ENCODE measurements at regions not wholly inside any gene's neighbourhood (a gene's known extent, or its start where the extent isn't known, plus 50 kb on each side); places are given as distances from the start of the nearest gene placed in this dataset.

DNA sequence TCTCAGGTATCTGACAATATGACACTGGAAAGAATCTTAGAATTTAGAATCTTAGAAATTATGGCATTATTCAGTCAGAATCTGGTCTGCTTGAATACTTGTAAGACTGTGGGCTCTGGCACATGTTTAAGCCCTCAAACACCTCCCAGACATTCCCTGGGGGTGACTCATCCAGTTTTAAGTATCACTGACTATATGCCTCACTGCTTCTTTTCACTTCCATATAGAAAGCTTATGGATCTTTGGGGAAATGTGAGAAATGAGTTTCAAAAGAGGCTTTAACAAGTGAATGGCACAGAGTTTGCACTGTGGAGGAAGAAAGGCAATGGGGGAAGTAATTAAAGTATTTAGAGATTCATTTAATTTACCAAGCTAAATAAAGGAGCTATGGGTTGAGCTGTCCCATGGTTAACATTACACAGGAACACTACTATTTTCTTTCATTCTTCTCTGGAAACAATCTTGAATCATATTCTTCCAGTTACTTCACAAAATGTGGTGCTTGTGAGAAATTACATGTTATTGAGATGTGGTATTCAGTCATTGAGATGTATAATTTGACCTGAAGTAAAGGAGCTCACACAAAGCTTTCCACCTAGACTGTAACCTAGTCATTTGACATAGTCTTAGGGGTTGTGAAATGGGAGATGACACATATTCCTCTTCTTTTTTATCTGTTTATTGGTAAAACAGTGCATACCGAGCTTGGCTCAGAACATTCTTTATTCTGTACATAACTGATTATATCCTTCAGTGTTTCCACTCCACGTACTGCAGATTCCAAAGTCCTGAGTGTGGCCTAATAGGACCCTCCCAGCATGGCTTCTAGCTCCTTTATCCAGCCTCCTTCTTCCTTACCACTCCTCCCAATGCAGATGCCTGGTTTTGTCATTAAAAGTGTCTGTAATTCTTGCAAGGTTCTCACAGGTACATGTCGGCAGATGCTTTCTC, 544.6 kb upstream of the NECTIN3 start:
- intact Hi-C loops (cut with micrococcal nuclease; ENCODE audit: unreplicated experiment): loop anchor here (5.0 kb wide), 1 partner anchor 100 kb away; no protein-coding TSS in a partner anchor
- BruUV-seq (replicated peaks): no TSS peak
- ChIA-PET POLR2A (ENCODE audit: low non-redundant PET) (no interaction called here), CTCF (no interaction called here)
- H3K4me1 ChIP-seq (ENCODE audit: insufficient read depth, low read length, poor library complexity, severe bottlenecking): peaks cover 20% of the 10 kb centered on the region
- H3K27me3 ChIP-seq (replicated peaks; ENCODE audit: insufficient read depth, low read depth, low read length, poor library complexity): no peaks in the 10 kb centered on the region
- no peak overlapping the region for H3K4me3 ChIP-seq (ENCODE audit: low read depth, low read length, poor library complexity, severe bottlenecking)
- no peak for TF ChIP-seq EZH2 (IDR thresholded peaks at IDR 0.05; ENCODE audit: borderline replicate concordance, low read depth, low read length, poor library complexity, severe bottlenecking)
- TF ChIP-seq, protein P1, sequence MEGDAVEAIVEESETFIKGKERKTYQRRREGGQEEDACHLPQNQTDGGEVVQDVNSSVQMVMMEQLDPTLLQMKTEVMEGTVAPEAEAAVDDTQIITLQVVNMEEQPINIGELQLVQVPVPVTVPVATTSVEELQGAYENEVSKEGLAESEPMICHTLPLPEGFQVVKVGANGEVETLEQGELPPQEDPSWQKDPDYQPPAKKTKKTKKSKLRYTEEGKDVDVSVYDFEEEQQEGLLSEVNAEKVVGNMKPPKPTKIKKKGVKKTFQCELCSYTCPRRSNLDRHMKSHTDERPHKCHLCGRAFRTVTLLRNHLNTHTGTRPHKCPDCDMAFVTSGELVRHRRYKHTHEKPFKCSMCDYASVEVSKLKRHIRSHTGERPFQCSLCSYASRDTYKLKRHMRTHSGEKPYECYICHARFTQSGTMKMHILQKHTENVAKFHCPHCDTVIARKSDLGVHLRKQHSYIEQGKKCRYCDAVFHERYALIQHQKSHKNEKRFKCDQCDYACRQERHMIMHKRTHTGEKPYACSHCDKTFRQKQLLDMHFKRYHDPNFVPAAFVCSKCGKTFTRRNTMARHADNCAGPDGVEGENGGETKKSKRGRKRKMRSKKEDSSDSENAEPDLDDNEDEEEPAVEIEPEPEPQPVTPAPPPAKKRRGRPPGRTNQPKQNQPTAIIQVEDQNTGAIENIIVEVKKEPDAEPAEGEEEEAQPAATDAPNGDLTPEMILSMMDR (conservative IDR thresholded peaks at IDR 0.05; ENCODE audit: low read depth, low read length): no peak
- H3K9me3 ChIP-seq (ENCODE audit: low read depth, low read length, poor library complexity, severe bottlenecking): no peaks in the 10 kb centered on the region
- DNase-seq (ENCODE audit: low spot score): peak; percentile 92
- no peaks in the 10 kb centered on the region for H3K36me3 ChIP-seq (ENCODE audit: insufficient read depth, low read length, poor library complexity, severe bottlenecking)
- H3K27ac ChIP-seq (ENCODE audit: low read depth, low read length, poor library complexity, severe bottlenecking): peak overlapping the region; percentile 53

DNA sequence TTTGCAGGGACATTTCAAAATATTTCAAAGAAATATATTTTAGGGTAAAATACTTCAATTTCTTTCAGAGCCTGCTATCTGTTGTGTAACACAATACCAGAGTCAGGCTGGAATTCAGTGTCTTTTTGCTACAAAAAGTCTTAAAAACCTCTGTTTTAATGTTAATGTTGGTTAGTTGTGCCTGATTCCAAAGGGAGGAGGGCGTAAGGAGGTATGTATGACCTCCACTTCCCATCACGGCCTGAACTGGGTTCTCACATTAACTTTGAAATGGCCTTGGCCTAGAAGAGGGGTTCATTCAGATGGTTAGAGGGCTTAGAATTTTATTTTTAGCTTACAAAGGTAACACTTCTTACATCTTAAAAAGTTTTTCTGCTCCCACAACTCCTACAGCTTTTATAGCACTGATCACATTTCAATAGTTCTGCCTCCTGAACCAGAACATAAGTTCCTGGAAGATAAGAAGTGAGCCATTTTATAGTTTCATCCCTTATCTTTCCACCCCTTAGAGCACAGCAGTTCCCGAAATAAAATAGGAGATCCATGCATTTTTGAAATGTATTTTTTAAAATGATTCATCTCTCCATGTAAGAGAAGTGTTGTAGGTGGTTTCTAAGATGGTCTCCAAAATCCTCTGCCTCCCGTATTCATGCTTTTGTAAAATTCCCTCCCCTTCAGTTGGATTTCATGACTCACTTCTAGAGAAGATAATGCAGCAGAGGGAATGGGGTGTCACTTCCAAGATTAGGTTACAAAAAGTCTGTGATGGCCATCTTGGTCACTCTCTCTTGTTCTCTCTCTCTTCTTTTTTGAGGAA, 543.1 kb upstream of the NECTIN3 start:
- intact Hi-C loops (cut with micrococcal nuclease; ENCODE audit: unreplicated experiment): loop anchor here (5.0 kb wide), 1 partner anchor 101 kb away; no protein-coding TSS in a partner anchor
- no TSS peak for BruUV-seq (replicated peaks)
- no peak for TF ChIP-seq EZH2 (IDR thresholded peaks at IDR 0.05; ENCODE audit: borderline replicate concordance, low read depth, low read length, poor library complexity, severe bottlenecking)
- TF ChIP-seq, protein P1 (conservative IDR thresholded peaks at IDR 0.05; ENCODE audit: low read depth, low read length): no peak
- H3K4me3 ChIP-seq (ENCODE audit: low read depth, low read length, poor library complexity, severe bottlenecking): no peak overlapping the region
- H3K27me3 ChIP-seq (replicated peaks; ENCODE audit: insufficient read depth, low read depth, low read length, poor library complexity): no peaks in the 10 kb centered on the region
- no peaks in the 10 kb centered on the region for H3K9me3 ChIP-seq (ENCODE audit: low read depth, low read length, poor library complexity, severe bottlenecking)
- DNase-seq (ENCODE audit: low spot score): no peak
- POLR2A ChIA-PET (ENCODE audit: low non-redundant PET): no interaction called here
- H3K4me1 ChIP-seq (ENCODE audit: insufficient read depth, low read length, poor library complexity, severe bottlenecking): peaks cover 20% of the 10 kb centered on the region
- CTCF ChIA-PET: no interaction called here
- H3K27ac ChIP-seq (ENCODE audit: low read depth, low read length, poor library complexity, severe bottlenecking): peak overlapping the region; percentile 53
- no peaks in the 10 kb centered on the region for H3K36me3 ChIP-seq (ENCODE audit: insufficient read depth, low read length, poor library complexity, severe bottlenecking)

DNA sequence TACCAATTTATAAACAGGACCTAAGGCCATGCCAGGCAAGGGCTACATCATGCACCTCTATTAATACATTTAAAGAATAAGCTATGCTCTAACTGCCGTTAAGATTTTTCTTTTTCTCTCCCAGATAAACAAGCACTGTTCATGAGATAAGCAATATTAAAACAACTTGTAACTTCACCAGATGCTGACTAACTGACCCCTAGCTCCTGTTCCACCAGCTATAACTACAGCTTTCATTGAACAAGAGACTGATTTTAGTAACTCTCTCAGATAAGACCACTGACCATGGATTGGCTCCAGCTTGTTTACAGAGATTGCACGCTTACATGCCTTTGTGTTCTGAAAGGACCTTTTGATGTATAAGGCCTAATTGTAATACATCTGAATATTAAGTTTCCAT, 540.7 kb upstream of the NECTIN3 start:
- no TSS peak for BruUV-seq (replicated peaks)
- intact Hi-C loops (cut with micrococcal nuclease; ENCODE audit: unreplicated experiment): no loop called here

More for the DNA sequence above, 540.7 kb upstream of the NECTIN3 start:
- Histone ChIP-seq H3K27me3 (replicated peaks; ENCODE audit: insufficient read depth, low read depth, low read length, poor library complexity) (no peaks in the 10 kb centered on the region), H3K9me3 (ENCODE audit: low read depth, low read length, poor library complexity, severe bottlenecking) (no peaks in the 10 kb centered on the region), H3K36me3 (ENCODE audit: insufficient read depth, low read length, poor library complexity, severe bottlenecking) (no peaks in the 10 kb centered on the region), H3K27ac (ENCODE audit: low read depth, low read length, poor library complexity, severe bottlenecking) (no peak overlapping the region), H3K4me3 (ENCODE audit: low read depth, low read length, poor library complexity, severe bottlenecking) (no peak overlapping the region), H3K4me1 (ENCODE audit: insufficient read depth, low read length, poor library complexity, severe bottlenecking) (peaks cover 20% of the 10 kb centered on the region)
- DNase-seq (ENCODE audit: low spot score): no peak
- no peak for TF ChIP-seq EZH2 (IDR thresholded peaks at IDR 0.05; ENCODE audit: borderline replicate concordance, low read depth, low read length, poor library complexity, severe bottlenecking)
- TF ChIP-seq, protein P1 (conservative IDR thresholded peaks at IDR 0.05; ENCODE audit: low read depth, low read length): no peak
- ChIA-PET POLR2A (ENCODE audit: low non-redundant PET) (no interaction called here), CTCF (no interaction called here)

All from A673 (cell line).